Lower leg skin (tissue), 3 donors: ENCODE measurements at regions not wholly inside any gene's neighbourhood (a gene's known extent, or its start where the extent isn't known, plus 50 kb on each side); places are given as distances from the start of the nearest gene placed in this dataset.

Experiments used
- CTCF ChIP-seq, 3 donors: fragments of 450-650 bp; IDR thresholded peaks; one replicate each; pipeline ENCODE4 v1.5.1; 2016; ENCODE audit warnings: antibody characterized with exemption in 3 of 3, mild to moderate bottlenecking in 3 of 3, moderate library complexity in 2 of 3
- POLR2A ChIP-seq, 2 donors: fragments of 450-650 bp; IDR thresholded peaks; one replicate each; pipeline ENCODE4 v1.6.1; 2016 to 2017; ENCODE audit warnings: antibody characterized with exemption in 2 of 2, mild to moderate bottlenecking in 1 of 2, moderate library complexity in 1 of 2

- TF ChIP-seq CTCF (IDR thresholded peaks at IDR 0.05) (no peak), POLR2A (IDR thresholded peaks at IDR 0.05) (no peak)
Measured at GRCh38 chr14:66231820-66232219, 254.4 kb upstream of the CCDC196 start.
